NCI-H69 (cell line): ENCODE measurements at regions not wholly inside any gene's neighbourhood (a gene's known extent, or its start where the extent isn't known, plus 50 kb on each side); places are given as distances from the start of the nearest gene placed in this dataset.

ENCODE experiments used
- DNase-seq: peaks from one replicate; lab custom pipeline; 2025; lab: John Stamatoyannopoulos, UW

GRCh38 chr10:130463104-130463875 lies 327.1 kb downstream of the GLRX3 start:
- no peak for DNase-seq

- no peak for DNase-seq
Measured at GRCh38 chr10:130463876-130464364, 327.7 kb downstream of the GLRX3 start.

- no peak for DNase-seq
Measured at GRCh38 chr10:130464426-130464825, 328.2 kb downstream of the GLRX3 start.

- no peak for DNase-seq
Measured at GRCh38 chr10:130466271-130466997, 330.2 kb downstream of the GLRX3 start.

GRCh38 chr10:130470286-130470685 lies 334.1 kb downstream of the GLRX3 start:
- no peak for DNase-seq

GRCh38 chr10:130470973-130471372 lies 334.8 kb downstream of the GLRX3 start:
- DNase-seq, result no peak

- DNase-seq, result no peak
Measured at GRCh38 chr10:130471486-130471885, 335.3 kb downstream of the GLRX3 start.

- DNase-seq, result no peak
Measured at GRCh38 chr10:130472236-130472635, 336.0 kb downstream of the GLRX3 start.

- no peak for DNase-seq
Measured at GRCh38 chr10:130474591-130474990, 338.4 kb downstream of the GLRX3 start.

- no peak for DNase-seq
Measured at GRCh38 chr10:130477360-130477759, 341.2 kb downstream of the GLRX3 start.

GRCh38 chr10:130479146-130479545 lies 343.0 kb downstream of the GLRX3 start:
- DNase-seq, result no peak

GRCh38 chr10:130479926-130480325 lies 343.7 kb downstream of the GLRX3 start:
- no peak for DNase-seq

- no peak for DNase-seq
Measured at GRCh38 chr10:130480491-130480890, 344.3 kb downstream of the GLRX3 start.

GRCh38 chr10:130481076-130481930 lies 345.1 kb downstream of the GLRX3 start:
- DNase-seq, result no peak

GRCh38 chr10:130481936-130482335 lies 345.7 kb downstream of the GLRX3 start:
- no peak for DNase-seq

- DNase-seq, result no peak
Measured at GRCh38 chr10:130483691-130484467, 347.7 kb downstream of the GLRX3 start.

- DNase-seq, result no peak
Measured at GRCh38 chr10:130484468-130485180, 348.4 kb downstream of the GLRX3 start.

GRCh38 chr10:130485236-130485957 lies 349.2 kb downstream of the GLRX3 start:
- DNase-seq, result no peak

GRCh38 chr10:130485958-130486895 lies 350.0 kb downstream of the GLRX3 start:
- DNase-seq, result no peak
